Aorta (tissue), 5 donors: ENCODE measurements at regions not wholly inside any gene's neighbourhood (a gene's known extent, or its start where the extent isn't known, plus 50 kb on each side); places are given as distances from the start of the nearest gene placed in this dataset.

Experiments used
- ATAC-seq: fragments of 200-7000 bp; cut with Tn5 transposase; one replicate; pipeline ENCODE4 v1.9.1; 2022; ENCODE audit warnings: moderate library complexity; ENCODE audit not compliant: low FRiP score
- DNase-seq, 2 donors: peaks; one replicate each; pipeline ENCODE4 v3.0.0-alpha.2; 2020
- H3K27ac ChIP-seq, 2 donors: one replicate each; pipeline ENCODE4 v1.5.1; 2013; ENCODE audit warnings: low read length in 2 of 2, mild to moderate bottlenecking in 2 of 2, moderate library complexity in 2 of 2, control low read depth in 1 of 2, inconsistent platforms in 1 of 2, low read depth in 1 of 2
- H3K27me3 ChIP-seq, 2 donors: one replicate each; pipeline ENCODE4 v1.6.1; 2013; ENCODE audit warnings: control low read depth in 1 of 2, low read length in 1 of 2, mild to moderate bottlenecking in 1 of 2, moderate library complexity in 1 of 2; ENCODE audit not compliant: insufficient read depth in 2 of 2, control insufficient read depth in 1 of 2
- H3K36me3 ChIP-seq, 2 donors: one replicate each; pipeline ENCODE4 v1.6.1; 2013; ENCODE audit warnings: control low read depth in 1 of 2, low read length in 1 of 2, mild to moderate bottlenecking in 1 of 2; ENCODE audit not compliant: insufficient read depth in 2 of 2, control insufficient read depth in 1 of 2
- H3K4me1 ChIP-seq, 2 donors: one replicate each; pipeline ENCODE4 v1.6.1; 2013; ENCODE audit warnings: low read length in 2 of 2, control low read depth in 1 of 2, mild to moderate bottlenecking in 1 of 2, moderate library complexity in 1 of 2; ENCODE audit not compliant: insufficient read depth in 2 of 2, control insufficient read depth in 1 of 2
- H3K4me3 ChIP-seq, 2 donors: one replicate each; pipeline ENCODE4 v1.5.1; 2013; ENCODE audit warnings: low read length in 2 of 2, control low read depth in 1 of 2, mild to moderate bottlenecking in 1 of 2
- H3K9me3 ChIP-seq: one replicate; pipeline ENCODE4 v1.6.1; 2013; ENCODE audit warnings: mild to moderate bottlenecking, low read length; ENCODE audit not compliant: control insufficient read depth
- WGBS, 2 donors: extraction: QIAGEN DNeasy Blood & Tissue Kit; methylation state at CpG; one replicate each; pipeline ENCODE4 v1.1.7; 2013; 5-methylcytosine and 5-hydroxymethylcytosine counted together
- intact Hi-C, 2 donors: fragments of 100-400 bp; cut with DNase I; formaldehyde crosslinking; loops; one replicate each; pipeline versions ENCODE4 v1.14.2 to v1.15.0; 2022
- donor health status: healthy with polysubstance abuse.
- donor health status: Bipolar disorder and iron deficiency.
- donor health status: DM: no; HTN: no; CAD: no.
- donor health status: DM: no; HTN: no; CAD: no.
- donor health status: DM: yes; HTN: yes; CAD: no.

- ATAC-seq = no peak
- Histone ChIP-seq H3K27me3 (no peaks in the 10 kb centered on the region), H3K27ac (no peak overlapping the region), H3K4me1 (no peaks in the 10 kb centered on the region), H3K9me3 (no peaks in the 10 kb centered on the region), H3K4me3 (no peak overlapping the region), H3K36me3 (no peaks in the 10 kb centered on the region)
- no peak for DNase-seq
- intact Hi-C loops = no loop called here
Measured at GRCh38 chr5:103409013-103409670, 150.6 kb downstream of the MACIR start.

GRCh38 chr5:103408408-103408807 lies 149.8 kb downstream of the MACIR start:
- no peak for ATAC-seq
- Histone ChIP-seq H3K27me3 (no peaks in the 10 kb centered on the region), H3K36me3 (no peaks in the 10 kb centered on the region), H3K4me3 (no peak overlapping the region), H3K9me3 (no peaks in the 10 kb centered on the region), H3K27ac (no peak overlapping the region), H3K4me1 (no peaks in the 10 kb centered on the region)
- intact Hi-C loops = no loop called here
- no peak for DNase-seq
- 84 to 85% methylated on average over 2 of the region's 2 CpGs for WGBS, 2 donors

DNA sequence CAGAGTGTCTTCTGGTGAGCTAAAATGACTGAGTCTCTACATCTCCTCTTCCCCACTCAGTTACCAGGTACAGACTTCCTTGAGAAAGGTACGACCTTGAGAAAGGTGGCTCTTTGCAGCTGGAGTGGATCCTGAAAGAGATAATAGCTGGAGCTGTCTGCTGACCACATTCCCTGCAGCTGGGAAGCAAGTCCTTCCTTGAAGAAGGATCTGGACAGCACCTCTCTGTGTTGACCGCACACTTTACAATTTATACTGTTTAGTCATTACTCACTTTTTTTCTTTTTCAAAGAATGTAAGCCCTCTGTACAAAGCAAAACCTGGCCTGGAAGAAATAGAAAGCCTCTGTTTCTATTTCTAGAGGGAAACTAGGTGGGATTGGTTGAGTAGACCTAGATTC lies 148.8 kb downstream of the MACIR start:
- Histone ChIP-seq H3K4me3 (no peak overlapping the region), H3K9me3 (no peaks in the 10 kb centered on the region), H3K27me3 (no peaks in the 10 kb centered on the region), H3K4me1 (no peaks in the 10 kb centered on the region), H3K27ac (no peak overlapping the region), H3K36me3 (no peaks in the 10 kb centered on the region)
- intact Hi-C loops = no loop called here
- 81 to 93% methylated on average over 2 of the region's 2 CpGs for WGBS, 2 donors
- DNase-seq (no peak), ATAC-seq (no peak)

- peaks cover 0 to 2% of the 10 kb centered on the region in 2 donors for H3K27me3 ChIP-seq
- H3K4me3 ChIP-seq = no peak overlapping the region
- H3K27ac ChIP-seq = no peak overlapping the region
- no peaks in the 10 kb centered on the region for H3K36me3 ChIP-seq
- no peak for DNase-seq
- intact Hi-C loops = no loop called here
- H3K4me1 ChIP-seq = no peaks in the 10 kb centered on the region
- ATAC-seq = no peak
- no peaks in the 10 kb centered on the region for H3K9me3 ChIP-seq
- 61 to 83% methylated on average over 1 of the region's 1 CpG for WGBS, 2 donors
Measured at GRCh38 chr5:103404483-103404882, 145.9 kb downstream of the MACIR start.

DNA sequence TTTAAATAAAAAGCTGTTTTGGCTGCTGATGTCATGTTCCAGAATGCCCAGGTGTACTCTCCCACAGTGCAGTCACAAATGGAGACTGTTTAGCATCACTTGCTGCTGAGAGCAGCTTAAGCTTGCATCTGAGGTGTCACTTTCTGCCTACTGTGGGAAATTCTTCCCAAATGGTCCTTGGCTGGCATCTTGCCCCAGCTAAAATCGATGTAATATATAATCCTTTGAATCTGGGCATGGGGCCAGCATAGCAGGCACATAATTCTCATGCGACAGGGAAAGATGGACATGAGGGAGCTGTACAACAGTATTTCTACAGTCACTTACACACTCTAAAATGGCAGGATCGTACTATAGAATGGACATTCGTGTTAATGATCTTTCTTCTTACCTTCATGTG lies 144.3 kb downstream of the MACIR start:
- 23 to 28% methylated on average over 4 of the region's 4 CpGs for WGBS, 2 donors

DNA sequence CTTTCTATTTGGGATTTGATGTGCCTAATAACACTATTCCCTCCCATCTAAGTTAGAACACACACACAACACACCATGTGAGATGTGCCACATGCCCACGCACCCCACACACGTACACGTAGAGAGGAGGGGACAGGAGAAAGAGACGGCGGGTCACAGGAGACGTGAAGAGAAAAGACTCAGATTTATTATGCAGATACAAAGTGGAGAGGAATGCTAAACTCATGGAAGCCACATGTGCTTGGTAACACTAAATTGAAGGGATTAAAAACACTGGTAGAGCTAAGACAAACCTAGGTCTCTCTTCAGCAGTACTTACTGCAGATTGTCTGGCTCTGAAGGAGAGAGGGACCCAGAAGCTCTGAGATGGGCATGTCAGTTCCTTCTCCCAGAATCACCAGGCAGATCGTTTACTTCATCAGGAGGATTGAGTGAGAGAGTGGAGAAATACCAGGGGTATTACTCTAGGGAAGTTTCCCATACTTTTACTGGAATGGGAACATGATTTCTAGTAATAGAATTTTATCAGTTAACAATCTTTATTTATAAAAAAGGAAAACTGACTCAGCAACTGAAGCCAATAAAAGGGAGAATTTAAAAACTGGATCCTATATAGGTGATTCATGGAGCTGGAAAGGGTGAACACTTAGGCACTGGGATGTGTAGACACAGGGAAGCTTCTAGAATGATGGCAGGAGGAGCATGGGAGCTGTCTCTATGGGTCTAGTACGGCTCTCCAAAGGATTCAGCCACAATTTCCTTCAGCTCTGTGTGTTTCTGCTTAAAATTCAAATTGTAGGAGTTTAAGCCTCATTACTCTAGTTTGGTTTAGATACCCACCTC lies 139.4 kb downstream of the MACIR start:
- Histone ChIP-seq H3K4me1 (no peaks in the 10 kb centered on the region), H3K9me3 (no peaks in the 10 kb centered on the region), H3K27me3 (peaks cover 0 to 2% of the 10 kb centered on the region in 2 donors), H3K36me3 (no peaks in the 10 kb centered on the region), H3K4me3 (no peak overlapping the region), H3K27ac (no peak overlapping the region)
- no peak for ATAC-seq
- WGBS, 2 donors = 61 to 63% methylated on average over 8 of the region's 8 CpGs
- intact Hi-C loops = no loop called here
- no peak for DNase-seq

More for the DNA sequence above, 144.3 kb downstream of the MACIR start:
- Histone ChIP-seq H3K9me3 (no peaks in the 10 kb centered on the region), H3K27ac (no peak overlapping the region), H3K4me3 (no peak overlapping the region), H3K4me1 (no peaks in the 10 kb centered on the region), H3K36me3 (no peaks in the 10 kb centered on the region), H3K27me3 (peaks cover 0 to 2% of the 10 kb centered on the region in 2 donors)
- DNase-seq (no peak), ATAC-seq (no peak)
- intact Hi-C loops = no loop called here

- no peaks in the 10 kb centered on the region for H3K4me1 ChIP-seq
- no peaks in the 10 kb centered on the region for H3K36me3 ChIP-seq
- no peak overlapping the region for H3K27ac ChIP-seq
- H3K4me3 ChIP-seq = no peak overlapping the region
- H3K9me3 ChIP-seq = peaks cover 1% of the 10 kb centered on the region
- H3K27me3 ChIP-seq = no peaks in the 10 kb centered on the region
- intact Hi-C loops = no loop called here
- ATAC-seq (no peak), DNase-seq (no peak)
- WGBS, 2 donors = 48 to 55% methylated on average over 2 of the region's 2 CpGs
Measured at GRCh38 chr5:103394676-103395075, 136.1 kb downstream of the MACIR start.

DNA sequence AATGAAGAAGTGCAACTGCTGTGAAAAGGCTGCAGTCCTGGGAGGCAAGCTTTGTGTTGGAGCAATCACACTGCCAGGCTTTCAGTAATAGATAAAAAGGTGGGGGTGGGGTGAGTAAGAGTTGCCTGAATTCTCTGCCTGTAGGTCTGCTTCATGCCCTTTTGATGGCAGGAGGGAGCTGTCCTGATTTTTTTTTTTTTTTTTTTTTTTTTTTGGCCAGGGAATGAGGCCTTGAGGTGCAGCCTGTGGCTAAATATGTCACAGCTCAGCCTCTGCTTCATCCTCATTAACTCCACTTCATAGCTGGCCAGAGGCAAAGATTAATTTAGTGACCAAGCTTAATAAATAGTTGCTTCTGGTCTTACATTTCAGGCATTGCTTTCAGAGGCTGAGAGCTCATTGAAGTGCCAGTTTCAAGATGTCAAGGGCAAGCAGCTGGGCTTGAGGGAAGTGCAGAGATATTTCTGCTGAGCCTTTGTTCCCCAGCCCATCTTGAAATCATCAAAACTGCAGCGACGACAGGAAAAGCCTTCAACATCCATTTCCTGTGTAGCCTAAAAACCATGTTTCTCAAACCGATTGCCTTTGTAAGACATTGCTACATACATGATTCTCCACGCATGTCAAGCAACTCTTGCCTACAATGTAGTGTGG lies 134.7 kb downstream of the MACIR start:
- intact Hi-C loops = no loop called here
- H3K4me1 ChIP-seq = no peaks in the 10 kb centered on the region
- no peak overlapping the region for H3K27ac ChIP-seq
- 32 to 46% methylated on average over 4 of the region's 4 CpGs for WGBS, 2 donors
- DNase-seq = no peak
- H3K4me3 ChIP-seq = no peak overlapping the region
- ATAC-seq = no peak
- H3K9me3 ChIP-seq = peaks cover 1% of the 10 kb centered on the region
- no peaks in the 10 kb centered on the region for H3K36me3 ChIP-seq
- H3K27me3 ChIP-seq = no peaks in the 10 kb centered on the region
